IMR-90 (cell line): ENCODE measurements at regions not wholly inside any gene's neighbourhood (a gene's known extent, or its start where the extent isn't known, plus 50 kb on each side); places are given as distances from the start of the nearest gene placed in this dataset.

Source experiments
- ATAC-seq: fragments of 200-7000 bp; cut with Tn5 transposase; 2 replicates; pipeline ENCODE4 v1.9.1; 2020; ENCODE audit warnings: low read depth, mild to moderate bottlenecking, moderate library complexity
- BruUV-seq: library from RNA; stranded (reverse); fragments of 400-500 nt; replicated peaks from 2 replicates; lab custom pipeline; 2021; lab: Mats Ljungman, UMichigan
- CTCF ChIA-PET: fragments of 300-600 bp; formaldehyde crosslinking; extraction: SDS; loops from one replicate; lab custom pipeline; 2021; ENCODE audit warnings: antibody characterized with exemption; lab: Yijun Ruan, JAX
- POLR2A ChIA-PET: fragments of 300-600 bp; sonication (Branson Sonifier 250); formaldehyde crosslinking; loops from one replicate; lab custom pipeline; 2022; ENCODE audit warnings: antibody characterized with exemption; ENCODE audit not compliant: unreplicated experiment; lab: Charles Lee
- DNase-seq: peaks from one replicate; pipeline ENCODE4 v3.0.0; 2013
- H2AFZ ChIP-seq: replicated peaks from 2 replicates; pipeline ENCODE3; 2013; ENCODE audit warnings: low read length, mild to moderate bottlenecking; ENCODE audit not compliant: poor library complexity
- H2AK5ac ChIP-seq: 2 replicates; pipeline ENCODE4 v1.6.1; 2013; ENCODE audit warnings: low read depth, low read length, inconsistent platforms
- H2AK9ac ChIP-seq: replicated peaks from 2 replicates; pipeline ENCODE3; 2013; ENCODE audit warnings: mild to moderate bottlenecking, low read depth, low read length, moderate library complexity; ENCODE audit not compliant: poor library complexity
- H2BK120ac ChIP-seq: 2 replicates; pipeline ENCODE4 v1.6.1; 2013; ENCODE audit warnings: low read depth, low read length, inconsistent platforms
- H2BK15ac ChIP-seq: 3 replicates; pipeline ENCODE4 v1.6.1; 2013; ENCODE audit warnings: low read depth, low read length, inconsistent platforms
- H2BK20ac ChIP-seq: 2 replicates; pipeline ENCODE4 v1.6.1; 2013; ENCODE audit warnings: low read depth, mild to moderate bottlenecking, inconsistent platforms, low read length, moderate library complexity
- H2BK5ac ChIP-seq: 2 replicates; pipeline ENCODE4 v1.6.1; 2013; ENCODE audit warnings: mild to moderate bottlenecking, low read depth, low read length, inconsistent platforms; ENCODE audit not compliant: poor library complexity, severe bottlenecking
- H3K14ac ChIP-seq: replicated peaks from 2 replicates; pipeline ENCODE4 v1.6.1; 2013; ENCODE audit warnings: low read depth, low read length, inconsistent platforms
- H3K18ac ChIP-seq: 2 replicates; pipeline ENCODE4 v1.6.1; 2013; ENCODE audit warnings: low read depth, low read length, control low read depth
- H3K23ac ChIP-seq: 2 replicates; pipeline ENCODE4 v1.6.1; 2013; ENCODE audit warnings: low read depth, low read length, inconsistent platforms
- H3K27ac ChIP-seq: 2 replicates; pipeline ENCODE4 v1.5.1; 2013; ENCODE audit warnings: mild to moderate bottlenecking, control low read depth, low read length; ENCODE audit not compliant: insufficient read depth
- H3K27me3 ChIP-seq: 2 replicates; pipeline ENCODE4 v1.6.1; 2013; ENCODE audit warnings: low read length; ENCODE audit not compliant: control insufficient read depth, insufficient read depth
- H3K36me3 ChIP-seq: 2 replicates; pipeline ENCODE4 v1.6.1; 2013; ENCODE audit warnings: low read length, mixed read lengths; ENCODE audit not compliant: control insufficient read depth, insufficient read depth
- H3K4ac ChIP-seq: 2 replicates; pipeline ENCODE4 v1.6.1; 2013; ENCODE audit warnings: low read depth, low read length, inconsistent platforms
- H3K4me1 ChIP-seq: 2 replicates; pipeline ENCODE4 v1.6.1; 2013; ENCODE audit warnings: low read length, mixed read lengths; ENCODE audit not compliant: control insufficient read depth, insufficient read depth
- H3K4me2 ChIP-seq: 2 replicates; pipeline ENCODE4 v1.6.1; 2013; ENCODE audit warnings: low read depth, mild to moderate bottlenecking, control low read depth, low read length, moderate library complexity
- H3K4me3 ChIP-seq: 2 replicates; pipeline ENCODE4 v1.5.1; 2013; ENCODE audit warnings: low read depth, mild to moderate bottlenecking, control low read depth, low read length, moderate library complexity; ENCODE audit not compliant: insufficient read depth
- H3K56ac ChIP-seq: 2 replicates; pipeline ENCODE4 v1.6.1; 2013; ENCODE audit warnings: low read length, inconsistent platforms; ENCODE audit not compliant: insufficient read depth; ENCODE audit errors: extremely low read depth
- H3K79me1 ChIP-seq, 2 experiments: 2 replicates each; pipeline ENCODE4 v1.6.1; 2013; ENCODE audit warnings: low read length in 2 of 2, inconsistent platforms in 1 of 2, low read depth in 1 of 2
- H3K9ac ChIP-seq: 2 replicates; pipeline ENCODE4 v1.6.1; 2013; ENCODE audit warnings: low read depth, low read length, control low read depth
- H3K9me1 ChIP-seq: 2 replicates; pipeline ENCODE4 v1.6.1; 2013; ENCODE audit warnings: low read length, inconsistent platforms; ENCODE audit not compliant: insufficient read depth
- H3K9me3 ChIP-seq: 2 replicates; pipeline ENCODE4 v1.6.1; 2013; ENCODE audit warnings: low read length; ENCODE audit not compliant: control insufficient read depth, insufficient read depth
- H4K20me1 ChIP-seq: 2 replicates; pipeline ENCODE4 v1.6.1; 2013; ENCODE audit warnings: low read length, inconsistent platforms; ENCODE audit not compliant: insufficient read depth
- H4K5ac ChIP-seq: 2 replicates; pipeline ENCODE4 v1.6.1; 2013; ENCODE audit warnings: mild to moderate bottlenecking, low read depth, low read length, control low read depth
- H4K8ac ChIP-seq, 2 experiments: 2 replicates each; pipeline ENCODE4 v1.6.1; 2013; ENCODE audit warnings: low read depth in 2 of 2, low read length in 2 of 2, control low read depth in 1 of 2, inconsistent platforms in 1 of 2
- H4K91ac ChIP-seq: 2 replicates; pipeline ENCODE4 v1.6.1; 2013; ENCODE audit warnings: low read depth, low read length, inconsistent platforms; ENCODE audit not compliant: insufficient read depth
- CEBPB ChIP-seq: IDR thresholded peaks from 2 replicates; pipeline ENCODE4 v1.6.1; 2012; ENCODE audit warnings: low read depth, low read length, improper control_type of control experiment
- CHD1 ChIP-seq: IDR thresholded peaks from 2 replicates; pipeline ENCODE4 v1.6.1; 2012; ENCODE audit warnings: low read depth, low read length, improper control_type of control experiment
- ELK1 ChIP-seq: fragments of 150-350 bp; IDR thresholded peaks from 2 replicates; pipeline ENCODE4 v1.6.1; 2016; ENCODE audit warnings: low read depth, mild to moderate bottlenecking, low read length, moderate library complexity, borderline replicate concordance
- MAZ ChIP-seq: IDR thresholded peaks from 2 replicates; pipeline ENCODE4 v1.6.1; 2012; ENCODE audit warnings: low read depth, mild to moderate bottlenecking, low read length, improper control_type of control experiment, moderate library complexity, borderline replicate concordance
- USF2 ChIP-seq: fragments of 150-350 bp; IDR thresholded peaks from 2 replicates; pipeline ENCODE4 v1.6.1; 2017; ENCODE audit warnings: mild to moderate bottlenecking, antibody characterized with exemption, low read length, low read depth
- WGBS, 2 experiments: methylation state at CpG; one replicate each; pipeline versions ENCODE4 v1.1.5 to v1.1.7; 2013; ENCODE audit warnings: missing lambda C conversion rate in 2 of 2; ENCODE audit not compliant: insufficient read length in 1 of 2; ENCODE audit errors: extremely low coverage in 2 of 2; 5-methylcytosine and 5-hydroxymethylcytosine counted together
- dilution Hi-C: fragments of 300-500 bp; cut with HindIII; formaldehyde crosslinking; loops from one replicate; pipeline ENCODE4 v1.14.3; 2018; ENCODE audit warnings: low sequenced_read_pairs; ENCODE audit not compliant: unreplicated experiment
- in situ Hi-C: fragments of 300-500 bp; cut with MboI; formaldehyde crosslinking; loops from 3 replicates; pipeline ENCODE4 v1.14.3; 2019; ENCODE audit warnings: low sequenced_read_pairs, inconsistent platforms, mixed read lengths
- intact Hi-C: fragments of 100-400 bp; cut with micrococcal nuclease; formaldehyde crosslinking; loops from 2 replicates; pipeline ENCODE4 v1.10.0; 2022

DNA sequence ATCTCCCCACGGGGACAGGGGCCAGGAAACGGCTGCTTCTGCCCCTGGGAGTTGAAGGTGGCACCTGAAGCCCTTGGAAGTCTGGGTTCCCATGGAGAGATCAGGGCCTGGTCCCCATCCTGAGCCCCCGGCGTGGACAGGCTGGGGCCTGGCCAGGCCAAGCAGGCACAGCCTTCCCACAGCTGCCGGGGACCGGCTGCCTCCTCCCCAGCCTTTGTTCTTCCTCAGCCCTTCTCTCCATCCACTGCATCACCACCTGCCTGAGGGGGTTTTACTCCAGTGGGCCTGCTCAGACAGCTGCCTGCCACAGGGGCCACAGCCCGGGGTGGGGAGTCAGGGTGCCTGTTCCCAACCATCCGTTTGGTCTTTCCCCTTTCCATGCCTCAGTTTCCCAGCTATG is 187.7 kb downstream of the INHBB start:
- 80% methylated on average over 1 of the region's 8 CpGs; no CpG with 5 or more reads in 1 of the 2 experiments for WGBS, 2 experiments
- H2BK20ac ChIP-seq, result no peak overlapping the region
- intact Hi-C loops (no loop called here), in situ Hi-C loops (no loop called here), dilution Hi-C loops (no loop called here)
- H4K5ac ChIP-seq, result no peak overlapping the region
- no peak overlapping the region for H3K56ac ChIP-seq
- no peaks in the 10 kb centered on the region for H3K9me1 ChIP-seq
- no peak overlapping the region for H2AK9ac ChIP-seq
- no peak for DNase-seq
- no peak overlapping the region for H3K4ac ChIP-seq
- no peak overlapping the region for H4K8ac ChIP-seq
- H3K9ac ChIP-seq, result no peak overlapping the region
- H4K20me1 ChIP-seq, result no peaks in the 10 kb centered on the region
- H3K9me3 ChIP-seq, result peaks cover 5% of the 10 kb centered on the region
- no peak overlapping the region for H3K18ac ChIP-seq
- no peaks in the 10 kb centered on the region for H3K36me3 ChIP-seq
- no peak overlapping the region for H2BK120ac ChIP-seq
- no peaks in the 10 kb centered on the region for H3K79me1 ChIP-seq
- TF ChIP-seq MAZ, result no peak
- TF ChIP-seq USF2, result no peak
- no peak for TF ChIP-seq CHD1
- TF ChIP-seq CEBPB, result no peak
- TF ChIP-seq ELK1, result no peak
- ATAC-seq, result no peak
- H3K23ac ChIP-seq, result no peak overlapping the region
- no peak overlapping the region for H2AFZ ChIP-seq
- H3K4me2 ChIP-seq, result no peak overlapping the region
- CTCF ChIA-PET, result no interaction called here
- peaks cover 39% of the 10 kb centered on the region for H3K27me3 ChIP-seq
- no peak overlapping the region for H2AK5ac ChIP-seq
- H3K14ac ChIP-seq, result no peak overlapping the region
- no TSS peak for BruUV-seq
- no peak overlapping the region for H3K27ac ChIP-seq
- no peak overlapping the region for H2BK5ac ChIP-seq
- POLR2A ChIA-PET, result no interaction called here
- H4K91ac ChIP-seq, result no peak overlapping the region
- H3K4me3 ChIP-seq, result no peak overlapping the region
- no peak overlapping the region for H2BK15ac ChIP-seq
- no peaks in the 10 kb centered on the region for H3K4me1 ChIP-seq
